Activated naive CD4-positive, alpha-beta T cell treated with anti-CD3 and anti-CD28 coated beads, Interleukin-2, amount 10 ng/mL, durations not matched to agents 7 days and 5 days (primary cell): ENCODE measurements at regions not wholly inside any gene's neighbourhood (a gene's known extent, or its start where the extent isn't known, plus 50 kb on each side); places are given as distances from the start of the nearest gene placed in this dataset.
"Not testable (repeated sequence)": the region's sequence is repeated elsewhere in the genome, so short reads cannot be mapped to it uniquely, and the experiment has no call there.

Source experiments
- CTCF ChIA-PET: fragments of 350-600 bp; sonication (Branson Sonifier 250); formaldehyde crosslinking; loops from one replicate; lab custom pipeline; 2021; ENCODE audit warnings: antibody characterized with exemption; lab: Charles Lee
- DNase-seq: peaks from one replicate; pipeline ENCODE4 v3.0.0-alpha.2; 2020
- H3K27ac Mint-ChIP-seq: one replicate; pipeline ENCODE4 v1.8.0; 2021; ENCODE audit warnings: mild to moderate bottlenecking, moderate library complexity, mixed read lengths
- H3K27me3 Mint-ChIP-seq: one replicate; pipeline ENCODE4 v1.8.0; 2021; ENCODE audit warnings: mild to moderate bottlenecking, mixed read lengths
- H3K36me3 Mint-ChIP-seq: one replicate; pipeline ENCODE4 v1.8.0; 2021; ENCODE audit warnings: mixed read lengths
- H3K4me1 Mint-ChIP-seq: one replicate; pipeline ENCODE4 v1.8.0; 2021; ENCODE audit warnings: mixed read lengths
- H3K4me3 Mint-ChIP-seq: one replicate; pipeline ENCODE4 v1.8.0; 2021; ENCODE audit warnings: mild to moderate bottlenecking, moderate library complexity, mixed read lengths
- H3K9me3 Mint-ChIP-seq: one replicate; pipeline ENCODE4 v1.8.0; 2021; ENCODE audit warnings: mixed read lengths

DNA sequence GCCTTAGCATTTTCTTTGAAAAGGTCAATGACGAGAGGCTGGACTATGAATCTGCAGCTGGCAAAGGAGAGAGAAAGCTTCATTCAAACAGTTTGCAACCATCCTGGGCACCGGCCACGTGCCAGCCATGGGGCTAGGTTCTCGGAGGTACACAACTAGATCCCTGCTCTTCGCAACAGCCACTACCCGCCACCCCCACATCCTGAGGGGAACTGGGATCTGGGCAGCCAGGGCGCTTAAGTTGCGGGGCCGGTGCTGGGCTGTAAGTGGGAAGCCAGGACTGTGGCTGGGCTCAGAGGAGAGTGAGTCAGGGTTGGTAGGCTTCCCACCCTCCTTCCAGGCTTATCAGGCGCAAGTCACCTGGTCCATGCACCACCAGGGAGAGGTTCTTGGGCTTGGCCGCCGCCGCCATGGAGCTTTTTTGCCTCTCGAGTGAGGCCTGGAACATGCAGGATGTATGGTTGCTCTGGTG, 95.0 kb upstream of the TERB2 start:
- no peak for DNase-seq
- Mint-ChIP-seq H3K27ac (no peak overlapping the region), H3K4me1 (no peaks in the 10 kb centered on the region), H3K9me3 (no peaks in the 10 kb centered on the region), H3K27me3 (peaks cover 4% of the 10 kb centered on the region), H3K4me3 (no peak overlapping the region), H3K36me3 (no peaks in the 10 kb centered on the region)
- CTCF ChIA-PET, result interaction anchor here (2.5 kb wide), 1 partner anchor 8 kb away, joined by 8 read pairs; no protein-coding TSS in a partner anchor

DNA sequence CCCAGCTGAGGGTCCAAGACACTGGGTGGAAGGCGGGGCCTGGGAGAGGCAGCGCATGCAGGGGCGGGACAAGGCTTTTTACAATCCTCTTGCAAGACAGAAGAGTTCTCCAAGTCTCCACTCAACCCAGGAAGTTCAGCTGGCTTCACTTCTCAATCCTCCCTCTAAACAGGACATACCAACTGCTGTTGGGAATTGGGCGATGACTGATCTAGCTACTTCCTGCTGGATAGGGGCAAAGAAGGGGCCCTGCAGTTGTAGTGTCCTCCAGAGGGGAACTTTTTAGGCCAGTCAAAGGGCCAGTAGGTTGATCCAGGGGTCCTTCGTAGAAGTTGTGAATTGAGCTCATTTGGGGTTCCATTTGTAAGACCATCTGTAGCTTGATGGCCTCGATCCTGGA, 94.6 kb upstream of the TERB2 start:
- Mint-ChIP-seq H3K27ac (no peak overlapping the region), H3K36me3 (no peaks in the 10 kb centered on the region), H3K9me3 (no peaks in the 10 kb centered on the region), H3K4me1 (no peaks in the 10 kb centered on the region), H3K27me3 (peaks cover 4% of the 10 kb centered on the region), H3K4me3 (no peak overlapping the region)
- no peak for DNase-seq
- CTCF ChIA-PET, result interaction anchor here (2.5 kb wide), 1 partner anchor 8 kb away, joined by 8 read pairs; no protein-coding TSS in a partner anchor

DNA sequence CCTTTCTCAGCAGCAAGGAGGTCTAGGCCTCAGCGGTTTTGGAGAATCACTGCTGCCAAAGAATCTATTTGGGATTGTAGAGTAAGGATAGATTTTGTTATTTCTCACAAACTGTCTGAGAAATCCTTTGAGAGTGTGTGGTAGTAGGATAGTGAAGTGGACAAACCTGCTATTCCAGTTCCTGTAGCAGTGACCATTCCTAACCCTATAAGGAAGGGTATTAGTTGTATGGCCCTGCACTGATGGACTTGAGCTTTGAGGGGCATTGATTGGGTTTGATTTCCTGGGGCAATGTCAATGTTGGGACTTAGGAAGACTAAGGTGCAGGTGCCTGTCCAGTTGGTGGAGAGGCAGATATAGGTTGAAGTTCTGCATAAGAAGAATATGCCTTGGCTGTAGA, 93.6 kb upstream of the TERB2 start:
- not testable (repeated sequence) for H3K27me3 Mint-ChIP-seq, H3K36me3 Mint-ChIP-seq, H3K27ac Mint-ChIP-seq, H3K9me3 Mint-ChIP-seq, H3K4me1 Mint-ChIP-seq, H3K4me3 Mint-ChIP-seq, DNase-seq
- CTCF ChIA-PET, result interaction anchor here (2.5 kb wide), 1 partner anchor 9 kb away, joined by 8 read pairs; no protein-coding TSS in a partner anchor

DNA sequence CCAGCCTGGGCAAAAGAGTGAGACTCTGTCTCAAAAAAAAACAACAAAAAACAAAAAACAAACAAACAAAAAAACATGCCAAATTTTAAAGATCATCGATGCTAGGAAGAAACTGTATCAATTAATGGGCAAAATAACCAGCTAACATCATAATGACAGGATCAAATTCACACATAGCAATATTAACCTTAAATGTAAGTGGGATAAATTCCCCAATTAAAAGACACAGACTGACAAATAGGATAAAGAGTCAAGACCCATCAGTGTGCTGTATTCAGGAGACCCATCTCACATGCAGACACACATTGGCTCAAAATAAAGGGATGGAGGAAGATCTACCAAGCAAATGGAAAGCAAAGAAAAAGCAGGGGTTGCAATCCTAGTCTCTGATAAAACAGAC, 88.4 kb upstream of the TERB2 start:
- H3K4me1 Mint-ChIP-seq, H3K4me3 Mint-ChIP-seq, H3K9me3 Mint-ChIP-seq, CTCF ChIA-PET, DNase-seq, H3K36me3 Mint-ChIP-seq, H3K27ac Mint-ChIP-seq, H3K27me3 Mint-ChIP-seq: not testable (repeated sequence)

DNA sequence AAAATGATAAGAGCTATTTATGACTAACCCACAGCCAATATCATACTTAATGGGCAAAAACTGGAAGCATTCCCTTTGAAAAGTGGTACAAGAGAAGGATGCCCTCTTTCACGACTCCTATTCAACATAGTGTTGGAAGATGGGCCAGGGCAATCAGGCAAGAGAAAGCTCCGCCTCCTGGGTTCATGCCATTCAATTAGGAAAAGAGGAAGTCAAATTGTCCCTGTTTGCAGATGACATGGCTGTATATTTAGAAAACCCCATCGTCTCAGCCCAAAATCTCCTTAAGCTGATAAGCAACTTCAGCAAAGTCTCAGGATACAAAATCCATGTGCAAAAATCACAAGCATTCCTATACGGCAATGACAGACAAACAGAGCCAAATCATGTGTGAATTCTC, 86.4 kb upstream of the TERB2 start:
- H3K27ac Mint-ChIP-seq, H3K4me3 Mint-ChIP-seq, H3K36me3 Mint-ChIP-seq, DNase-seq, H3K27me3 Mint-ChIP-seq, H3K4me1 Mint-ChIP-seq, H3K9me3 Mint-ChIP-seq, CTCF ChIA-PET: not testable (repeated sequence)

DNA sequence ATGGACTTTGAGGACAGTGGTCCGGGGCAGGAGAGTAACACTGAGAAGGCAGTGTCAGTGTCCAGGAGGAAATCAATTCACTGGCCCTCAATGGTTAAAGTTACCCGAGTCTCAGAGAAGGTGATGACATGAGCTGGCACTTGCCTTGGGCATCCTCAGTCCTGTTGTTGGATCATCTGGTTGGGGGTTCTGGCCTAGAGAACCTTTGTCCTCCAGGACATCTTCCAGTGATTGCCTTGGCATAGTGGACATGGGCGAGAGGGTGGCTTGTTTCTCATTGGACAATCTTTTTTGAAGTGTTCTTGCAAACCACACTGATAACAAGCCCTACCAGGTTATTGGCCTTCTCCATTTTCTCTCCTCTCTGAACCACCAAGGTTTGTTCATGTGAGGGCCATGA, 83.4 kb upstream of the TERB2 start:
- H3K27ac Mint-ChIP-seq, result no peak overlapping the region
- peaks cover 13% of the 10 kb centered on the region for H3K9me3 Mint-ChIP-seq
- no peaks in the 10 kb centered on the region for H3K27me3 Mint-ChIP-seq
- DNase-seq, result no peak
- no peaks in the 10 kb centered on the region for H3K36me3 Mint-ChIP-seq
- no peaks in the 10 kb centered on the region for H3K4me1 Mint-ChIP-seq
- H3K4me3 Mint-ChIP-seq, result no peak overlapping the region
- CTCF ChIA-PET, result no interaction called here

DNA sequence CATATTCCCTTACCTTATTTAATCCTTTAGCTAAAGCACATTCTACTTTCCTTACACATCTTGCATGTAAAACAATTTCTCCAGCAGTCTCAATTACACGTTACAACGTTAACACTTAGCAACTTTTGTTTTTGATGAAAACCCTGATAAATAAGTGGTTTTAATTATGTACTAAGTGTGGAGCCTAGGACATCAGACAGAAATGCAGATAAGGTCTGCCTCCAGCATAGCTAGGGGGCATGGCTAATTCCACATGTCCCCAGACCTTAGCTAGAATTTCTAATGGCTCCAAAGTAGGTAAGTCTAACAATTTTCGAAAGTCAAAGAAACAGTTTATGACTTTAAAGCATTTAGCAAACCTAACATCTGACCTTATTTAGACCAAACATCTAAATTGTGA, 77.4 kb upstream of the TERB2 start:
- Mint-ChIP-seq H3K4me3 (no peak overlapping the region), H3K36me3 (no peaks in the 10 kb centered on the region), H3K4me1 (no peaks in the 10 kb centered on the region), H3K27me3 (no peaks in the 10 kb centered on the region), H3K27ac (no peak overlapping the region), H3K9me3 (peaks cover 20% of the 10 kb centered on the region)
- CTCF ChIA-PET, result interaction anchor here (1.0 kb wide), 2 partner anchors 13 to 26 kb away, joined by 3 to 4 read pairs; no protein-coding TSS in a partner anchor
- no peak for DNase-seq

DNA sequence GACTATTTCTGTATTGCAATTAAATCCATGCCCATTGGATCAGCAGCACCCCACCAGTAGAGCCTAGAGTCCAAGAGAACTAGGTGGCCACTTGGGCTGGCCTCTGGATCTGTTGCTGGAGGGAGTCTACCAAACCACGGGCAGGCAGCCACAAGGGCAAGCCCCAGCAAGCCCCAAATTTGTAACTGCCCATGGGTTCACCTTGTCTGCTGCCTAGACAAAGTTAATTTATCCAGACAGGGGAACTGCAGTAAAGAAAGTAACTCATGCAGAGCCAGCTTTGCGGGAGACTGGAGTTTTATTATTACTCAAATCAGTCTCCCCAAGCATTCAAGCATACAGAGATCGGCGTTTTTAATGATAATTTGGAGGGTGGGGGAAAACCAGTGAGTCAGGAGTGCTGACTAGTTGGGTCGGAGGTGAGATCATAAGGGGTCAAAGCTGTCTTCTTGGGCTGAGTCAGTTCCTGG, 74.0 kb upstream of the TERB2 start:
- no peak overlapping the region for H3K4me3 Mint-ChIP-seq
- CTCF ChIA-PET, result no interaction called here
- no peaks in the 10 kb centered on the region for H3K36me3 Mint-ChIP-seq
- H3K27me3 Mint-ChIP-seq, result no peaks in the 10 kb centered on the region
- no peak overlapping the region for H3K27ac Mint-ChIP-seq
- no peak for DNase-seq
- H3K4me1 Mint-ChIP-seq, result no peaks in the 10 kb centered on the region
- peaks cover 8% of the 10 kb centered on the region for H3K9me3 Mint-ChIP-seq

DNA sequence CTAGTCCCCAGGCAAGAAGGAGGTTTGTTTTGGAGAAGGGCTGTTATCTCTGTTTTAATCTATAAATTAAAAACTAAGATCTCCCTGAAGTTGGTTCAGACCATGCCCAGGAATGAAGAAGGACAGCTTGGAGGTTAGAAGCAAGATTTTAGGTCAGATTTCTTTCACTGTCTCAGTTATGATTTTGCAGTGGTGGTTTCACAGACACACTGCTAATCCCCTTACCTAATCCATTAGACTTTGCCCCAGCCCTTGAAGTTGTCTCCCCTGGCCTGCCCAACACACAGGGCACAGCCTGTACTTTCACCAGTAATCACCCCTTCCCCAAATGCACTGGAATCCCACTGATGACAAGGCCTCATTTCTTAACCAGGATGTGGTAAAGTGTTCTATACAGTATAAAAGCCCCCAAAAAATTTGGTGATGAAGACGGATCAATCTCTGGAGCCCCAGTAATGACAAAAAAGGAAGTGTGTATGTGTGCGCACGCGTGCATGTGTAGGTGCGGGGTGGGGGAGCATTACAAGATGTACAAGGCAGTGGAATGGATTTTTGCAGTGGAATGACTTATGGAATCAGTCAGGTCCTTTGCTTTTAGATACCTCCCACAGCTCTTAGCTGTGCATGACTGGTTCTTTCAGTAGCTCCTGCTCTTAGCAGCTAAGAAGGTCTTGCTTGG, 73.1 kb upstream of the TERB2 start:
- no peak overlapping the region for H3K4me3 Mint-ChIP-seq
- no peak overlapping the region for H3K27ac Mint-ChIP-seq
- CTCF ChIA-PET, result interaction anchor here (0.5 kb wide), 1 partner anchor 19 kb away, joined by 3 read pairs; no protein-coding TSS in a partner anchor
- no peaks in the 10 kb centered on the region for H3K27me3 Mint-ChIP-seq
- H3K9me3 Mint-ChIP-seq, result peaks cover 4% of the 10 kb centered on the region
- no peak for DNase-seq
- H3K36me3 Mint-ChIP-seq, result no peaks in the 10 kb centered on the region
- no peaks in the 10 kb centered on the region for H3K4me1 Mint-ChIP-seq

DNA sequence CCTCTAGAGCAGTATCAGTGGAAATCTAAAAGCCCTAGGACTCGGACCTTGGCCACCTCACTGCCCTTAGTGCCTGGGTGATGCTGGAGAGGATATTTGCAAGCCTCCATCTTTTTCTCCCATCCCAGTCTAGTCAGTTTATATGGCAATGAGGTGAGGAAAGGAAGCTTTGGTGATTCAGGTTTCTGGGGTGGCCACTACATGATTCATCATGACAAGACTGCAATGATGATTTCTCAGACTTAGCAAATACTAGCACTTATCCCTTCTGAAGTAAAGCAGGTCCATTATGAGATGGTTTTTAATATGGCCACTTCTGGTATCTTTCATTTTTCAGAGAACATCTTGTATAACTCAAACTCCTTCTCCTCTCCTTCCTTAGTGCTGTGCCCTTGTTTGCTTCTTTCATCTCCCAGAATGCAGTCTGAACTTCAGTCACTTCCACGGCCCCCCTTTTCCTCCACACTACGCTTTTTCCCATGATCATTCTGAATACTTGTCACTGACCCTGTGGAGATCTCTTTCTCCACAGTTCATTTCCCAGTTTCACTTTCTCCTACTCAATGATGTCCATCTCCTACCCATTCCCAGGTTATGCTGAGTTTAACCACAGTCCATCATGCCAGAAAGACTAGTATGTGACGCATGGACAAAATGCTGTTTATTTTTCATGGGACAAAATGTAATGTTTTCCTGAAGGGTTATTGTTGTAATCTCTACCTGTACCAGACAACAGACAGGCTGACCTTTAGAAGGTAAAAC, 57.4 kb upstream of the TERB2 start:
- H3K9me3 Mint-ChIP-seq, DNase-seq, H3K27me3 Mint-ChIP-seq, CTCF ChIA-PET, H3K4me1 Mint-ChIP-seq, H3K36me3 Mint-ChIP-seq, H3K4me3 Mint-ChIP-seq, H3K27ac Mint-ChIP-seq: not testable (repeated sequence)

DNA sequence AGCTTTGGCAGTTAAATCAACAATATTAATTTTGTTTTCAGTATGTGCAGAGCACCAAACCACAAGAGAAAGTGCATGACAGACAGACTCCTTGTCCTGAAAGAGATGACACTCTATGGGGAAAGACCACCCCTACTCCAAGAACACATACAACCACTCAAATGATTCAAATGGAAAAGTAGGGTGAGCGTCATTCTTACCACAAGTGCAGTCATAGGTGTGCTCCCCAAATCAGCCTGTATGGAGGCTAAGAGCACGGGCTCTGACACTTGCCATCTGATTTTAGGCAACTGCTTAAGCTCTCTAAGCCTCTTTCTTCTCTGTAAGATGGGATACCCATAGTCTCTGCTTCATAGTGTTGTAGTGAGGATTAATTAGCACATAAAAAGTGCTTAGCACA, 56.7 kb upstream of the TERB2 start:
- H3K27me3 Mint-ChIP-seq, CTCF ChIA-PET, H3K36me3 Mint-ChIP-seq, DNase-seq, H3K27ac Mint-ChIP-seq, H3K4me1 Mint-ChIP-seq, H3K4me3 Mint-ChIP-seq, H3K9me3 Mint-ChIP-seq: not testable (repeated sequence)

DNA sequence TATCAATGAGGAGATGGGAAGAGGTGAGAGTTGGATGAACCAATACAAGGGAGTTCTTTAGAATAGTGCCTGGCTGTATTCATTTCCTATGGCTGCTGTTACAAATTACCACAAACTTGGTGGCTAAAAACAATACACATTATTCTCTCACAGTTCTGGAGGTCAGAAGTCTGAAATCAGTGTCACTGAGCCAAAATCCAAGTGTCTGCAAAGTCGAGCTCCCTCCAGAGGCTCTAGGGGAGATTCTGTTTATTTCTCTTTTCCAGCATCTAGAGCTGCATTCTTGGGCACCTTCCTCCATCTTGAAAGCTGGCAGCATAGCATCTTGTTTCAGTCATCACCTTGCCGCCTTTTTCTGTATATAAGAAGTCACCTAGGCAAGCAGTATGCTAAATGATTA, 55.7 kb upstream of the TERB2 start:
- DNase-seq, H3K27me3 Mint-ChIP-seq, H3K4me3 Mint-ChIP-seq, H3K4me1 Mint-ChIP-seq, CTCF ChIA-PET, H3K27ac Mint-ChIP-seq, H3K9me3 Mint-ChIP-seq, H3K36me3 Mint-ChIP-seq: not testable (repeated sequence)

DNA sequence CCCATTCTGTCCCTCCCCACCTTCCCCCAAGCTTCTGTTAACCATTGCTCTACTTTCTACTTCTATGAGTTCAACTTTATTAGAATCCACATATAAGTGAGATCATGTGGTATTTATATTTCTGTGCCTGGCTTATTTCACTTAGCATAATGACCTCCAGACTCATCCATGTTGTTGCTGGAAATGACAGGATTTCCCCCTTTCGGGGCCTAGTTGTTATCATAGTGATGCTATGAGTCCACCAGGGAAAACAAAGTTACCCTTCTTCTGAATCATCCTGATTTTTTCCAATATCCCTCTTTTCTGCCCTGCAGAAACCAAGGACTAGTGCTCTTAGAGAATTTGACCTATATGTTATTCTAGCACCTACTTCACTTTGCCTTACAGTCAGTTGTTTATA, 53.2 kb upstream of the TERB2 start:
- H3K4me1 Mint-ChIP-seq, H3K36me3 Mint-ChIP-seq, H3K27me3 Mint-ChIP-seq, DNase-seq, H3K9me3 Mint-ChIP-seq, H3K4me3 Mint-ChIP-seq, H3K27ac Mint-ChIP-seq, CTCF ChIA-PET: not testable (repeated sequence)

DNA sequence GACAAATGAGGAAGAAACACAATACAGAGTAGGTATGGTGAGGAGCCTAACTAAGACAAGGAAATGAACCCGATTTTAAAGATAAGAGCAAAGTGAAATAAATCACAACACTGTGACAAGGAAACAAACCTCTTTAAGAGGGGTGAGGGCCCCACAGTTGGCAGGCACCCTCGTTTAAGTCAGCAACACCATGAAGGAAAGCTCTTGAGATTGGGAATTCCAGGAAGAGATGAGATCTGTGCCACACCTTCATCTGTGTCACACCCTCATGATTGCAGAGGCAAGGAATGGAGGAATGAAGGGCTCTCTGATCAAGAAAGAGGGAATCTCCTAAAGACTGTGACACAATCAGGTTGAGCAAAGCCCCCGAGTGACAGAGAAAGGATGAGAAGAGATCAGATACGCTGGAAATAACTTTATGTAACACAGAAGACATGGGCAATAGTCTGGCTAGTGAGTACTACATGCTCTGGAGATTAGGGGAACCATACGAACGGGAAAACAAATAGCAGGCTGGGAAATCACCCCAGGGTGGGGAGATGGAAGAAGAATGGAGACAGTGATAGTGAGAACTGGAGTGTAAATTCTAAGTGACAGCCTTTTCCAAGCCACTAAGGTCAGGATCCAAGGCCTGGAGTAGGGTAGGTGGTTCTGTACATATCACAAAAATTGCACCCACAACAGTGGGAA, 51.7 kb upstream of the TERB2 start:
- H3K36me3 Mint-ChIP-seq, H3K4me1 Mint-ChIP-seq, DNase-seq, CTCF ChIA-PET, H3K9me3 Mint-ChIP-seq, H3K27ac Mint-ChIP-seq, H3K27me3 Mint-ChIP-seq, H3K4me3 Mint-ChIP-seq: not testable (repeated sequence)
